H54 (cell line): ENCODE measurements at regions not wholly inside any gene's neighbourhood (a gene's known extent, or its start where the extent isn't known, plus 50 kb on each side); places are given as distances from the start of the nearest gene placed in this dataset.

Source experiments
- DNase-seq: peaks from one replicate; pipeline ENCODE4 v3.0.0; 2011; ENCODE audit warnings: low spot score, mixed read lengths; ENCODE audit not compliant: insufficient read length
- FAIRE-seq: peaks from 3 replicates; lab custom pipeline; 2011; peaks lifted over from hg19 to GRCh38; lab: Jason Lieb, UNC
- POLR2A ChIP-seq: IDR thresholded peaks from 2 replicates; pipeline ENCODE4 v1.6.1; 2011; ENCODE audit warnings: low read depth, mild to moderate bottlenecking, low read length

DNA sequence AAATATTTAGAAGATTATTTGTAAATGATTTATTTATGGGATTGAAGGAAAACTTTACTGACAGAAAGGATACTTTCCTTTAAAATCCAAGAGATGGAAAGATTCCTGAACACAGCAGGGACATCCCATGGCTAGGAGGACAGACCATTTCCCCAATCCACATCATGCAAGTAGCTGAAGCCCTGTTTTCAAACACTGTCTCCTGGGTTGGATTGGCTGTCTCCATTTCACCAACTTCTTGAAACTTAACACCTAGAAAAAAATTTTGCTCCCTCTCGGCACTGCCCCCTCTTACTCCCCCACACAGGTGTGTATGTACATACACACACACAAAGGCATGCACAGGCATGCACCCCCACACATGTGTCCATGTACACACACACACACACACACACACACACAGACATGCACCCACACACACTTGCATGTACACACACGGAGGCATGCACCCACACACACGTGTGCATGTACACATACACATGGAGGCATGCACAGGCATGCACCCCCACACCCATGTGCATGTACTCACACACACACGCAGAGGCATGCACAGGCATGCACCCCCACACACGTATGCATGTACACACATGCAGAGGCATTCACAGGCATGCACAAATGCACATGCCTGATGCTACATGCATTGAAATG, 320.0 kb downstream of the CHRM3 start:
- FAIRE-seq (no peak), DNase-seq (no peak)
- TF ChIP-seq POLR2A, result no peak

GRCh38 chr1:239707615-239708014, 321.2 kb downstream of the CHRM3 start:
- DNase-seq (no peak), FAIRE-seq (no peak)
- TF ChIP-seq POLR2A, result no peak

- FAIRE-seq, result no peak
These were observed 322.3 kb downstream of the CHRM3 start for GRCh38 chr1:239708622-239709021.

DNA sequence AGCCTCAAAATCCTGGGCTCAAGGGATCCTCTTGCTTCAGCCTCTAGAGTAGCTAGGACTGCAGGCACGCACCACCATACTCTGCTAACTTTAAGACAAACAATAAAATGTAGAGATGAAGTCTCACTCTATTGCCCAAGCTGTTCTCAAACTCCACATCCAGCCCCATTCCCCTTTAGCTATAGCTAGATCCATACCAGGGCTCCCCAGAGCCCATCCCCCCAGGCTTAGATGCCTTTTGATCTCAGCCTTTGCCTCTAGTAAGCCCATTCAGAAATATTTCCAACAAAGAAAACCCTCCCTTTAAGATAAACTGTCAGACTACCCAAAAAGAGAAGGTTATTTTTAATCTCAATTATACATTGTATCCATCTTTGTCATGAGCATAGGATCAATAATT, 325.4 kb downstream of the CHRM3 start:
- FAIRE-seq, result no peak
- DNase-seq, result no peak
- TF ChIP-seq POLR2A, result no peak

More at GRCh38 chr1:239708622-239709021, 322.3 kb downstream of the CHRM3 start:
- DNase-seq, result no peak
- TF ChIP-seq POLR2A, result no peak

- no peak for FAIRE-seq
- no peak for TF ChIP-seq POLR2A
- no peak for DNase-seq
These were observed 330.9 kb downstream of the CHRM3 start for GRCh38 chr1:239717097-239717917.

GRCh38 chr1:239717918-239718184, 331.5 kb downstream of the CHRM3 start:
- no peak for DNase-seq
- no peak for FAIRE-seq
- no peak for TF ChIP-seq POLR2A

GRCh38 chr1:239718571-239718970, 332.2 kb downstream of the CHRM3 start:
- no peak for TF ChIP-seq POLR2A
- DNase-seq (no peak), FAIRE-seq (no peak)

GRCh38 chr1:239718997-239719628, 332.7 kb downstream of the CHRM3 start:
- no peak for FAIRE-seq
- DNase-seq, result no peak

DNA sequence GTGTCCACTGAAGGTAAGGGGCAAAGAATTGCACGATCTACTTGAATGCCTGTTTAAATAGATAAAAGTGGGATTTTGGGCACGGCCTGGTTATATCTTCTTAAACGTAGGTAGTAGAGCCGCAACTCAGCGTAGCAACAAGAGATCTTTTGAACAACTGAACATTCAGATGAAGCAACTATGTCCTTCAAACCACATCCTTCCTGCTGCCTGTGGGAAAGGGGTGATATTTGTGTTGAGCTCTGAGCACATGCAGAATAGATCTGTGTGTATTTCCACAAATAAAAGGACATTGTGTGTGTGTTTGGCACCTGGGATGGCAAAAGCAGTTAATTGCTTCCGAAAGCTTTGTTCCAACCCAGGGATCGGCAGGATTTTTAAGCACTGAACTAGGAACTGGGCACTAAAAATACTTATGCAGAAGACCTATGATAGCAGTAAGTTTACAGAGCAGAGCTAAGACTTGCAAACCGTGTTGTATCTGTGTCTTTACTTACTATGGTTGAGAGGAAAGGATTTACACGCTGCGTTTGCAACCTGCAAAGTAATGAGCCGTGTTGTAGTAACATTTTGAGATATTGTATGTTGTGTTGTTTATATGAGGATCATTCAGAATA, 333.4 kb downstream of the CHRM3 start:
- DNase-seq (no peak), FAIRE-seq (no peak)
- no peak for TF ChIP-seq POLR2A

More at GRCh38 chr1:239718997-239719628, 332.7 kb downstream of the CHRM3 start:
- TF ChIP-seq POLR2A, result no peak

DNA sequence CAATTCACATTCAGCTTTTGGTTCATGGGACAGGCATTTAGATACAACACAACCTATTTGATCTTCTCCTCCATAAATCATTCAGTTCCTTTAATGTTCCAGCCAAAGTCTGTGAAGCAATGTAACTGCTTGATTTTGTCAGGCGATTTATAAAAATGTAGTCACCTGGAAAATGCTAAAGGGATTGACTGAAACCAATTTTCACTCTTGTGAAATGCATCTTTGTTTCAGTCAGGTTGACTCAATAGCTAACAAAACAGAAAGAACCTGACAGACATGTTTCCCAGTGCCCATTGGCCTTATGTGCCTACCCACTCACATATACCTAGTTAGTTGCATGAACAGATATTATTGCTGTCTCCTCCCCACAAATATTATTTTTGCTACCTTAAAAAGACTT, 335.7 kb downstream of the CHRM3 start:
- FAIRE-seq (no peak), DNase-seq (no peak)
- TF ChIP-seq POLR2A, result no peak

- FAIRE-seq (no peak), DNase-seq (no peak)
- no peak for TF ChIP-seq POLR2A
These were observed 337.5 kb downstream of the CHRM3 start for GRCh38 chr1:239723776-239724367.

DNA sequence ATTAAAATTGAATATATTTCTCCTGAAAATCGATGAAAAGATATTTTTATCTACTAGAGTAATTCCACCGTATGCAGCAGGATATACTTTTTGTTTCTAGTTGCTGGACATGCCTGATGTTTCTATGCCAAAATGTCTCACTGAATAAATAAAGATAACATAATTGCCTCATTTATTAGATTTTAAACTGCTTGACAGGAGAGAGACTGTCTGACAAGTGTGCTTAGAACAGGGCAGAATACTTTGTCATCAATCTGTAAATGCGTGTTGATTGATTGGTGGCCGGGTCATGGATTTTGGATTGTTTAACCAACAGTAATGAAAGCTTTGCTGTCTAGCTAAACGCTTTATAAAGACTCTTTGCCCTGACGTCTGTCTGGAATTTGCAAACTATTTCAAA, 339.0 kb downstream of the CHRM3 start:
- TF ChIP-seq POLR2A, result no peak
- FAIRE-seq (no peak), DNase-seq (no peak)

DNA sequence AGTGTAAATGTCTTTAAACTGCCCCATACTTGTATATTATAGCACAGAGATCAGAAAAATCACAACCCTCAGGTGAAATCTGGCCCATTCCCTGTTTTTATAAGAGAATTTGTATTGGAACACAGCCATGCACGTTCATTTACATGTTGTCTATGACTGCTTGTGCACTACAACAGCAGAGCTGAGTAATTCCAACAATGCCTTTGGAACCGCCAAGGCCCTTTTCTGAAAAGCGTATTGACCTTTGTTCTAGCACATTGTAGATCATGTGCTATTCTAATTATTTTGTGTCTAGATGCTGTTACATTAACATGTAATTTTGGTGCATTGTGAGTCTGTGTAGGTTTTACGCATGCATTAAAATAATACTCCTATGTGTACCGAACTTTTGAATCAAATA, 339.6 kb downstream of the CHRM3 start:
- FAIRE-seq, result no peak
- no peak for TF ChIP-seq POLR2A
- DNase-seq, result no peak

DNA sequence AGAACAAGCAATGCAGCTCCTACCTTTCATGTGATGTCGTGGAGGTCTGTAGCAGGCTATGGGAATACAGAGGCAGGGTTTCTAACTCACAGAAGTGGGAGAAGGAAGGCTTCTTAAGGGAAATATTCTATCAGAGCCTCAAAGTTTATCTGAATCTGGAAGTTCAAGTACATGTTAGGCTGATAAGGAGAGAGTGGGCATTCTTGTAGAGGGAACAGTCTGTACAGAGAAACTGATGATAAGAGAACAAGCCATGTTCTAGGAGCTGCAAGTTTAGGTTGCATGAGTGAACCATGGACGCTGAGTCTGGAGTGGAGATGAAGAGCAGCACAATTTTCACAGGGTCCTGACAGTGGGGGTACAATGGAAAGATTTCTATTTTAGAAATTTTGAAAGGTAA, 344.0 kb downstream of the CHRM3 start:
- no peak for TF ChIP-seq POLR2A
- FAIRE-seq (no peak), DNase-seq (no peak)
